Muscle of leg (tissue), 3 donors: ENCODE measurements at regions not wholly inside any gene's neighbourhood (a gene's known extent, or its start where the extent isn't known, plus 50 kb on each side); places are given as distances from the start of the nearest gene placed in this dataset.
A peak's percentile ranks its signal among the peaks of the same experiment; 100 is the strongest.

Experiments
- DNase-seq: peaks from one replicate; pipeline ENCODE4 v3.0.0; 2013
- H3K27ac ChIP-seq: one replicate; pipeline ENCODE4 v1.5.1; 2013; ENCODE audit warnings: mild to moderate bottlenecking, low read length, control low read depth
- H3K27me3 ChIP-seq: one replicate; pipeline ENCODE4 v1.6.1; 2013; ENCODE audit warnings: low read length; ENCODE audit not compliant: control insufficient read depth, insufficient read depth
- H3K36me3 ChIP-seq: one replicate; pipeline ENCODE4 v1.6.1; 2013; ENCODE audit warnings: low read length; ENCODE audit not compliant: control insufficient read depth, insufficient read depth
- H3K4me1 ChIP-seq: one replicate; pipeline ENCODE4 v1.6.1; 2013; ENCODE audit warnings: low read length; ENCODE audit not compliant: control insufficient read depth, insufficient read depth
- H3K4me3 ChIP-seq: one replicate; pipeline ENCODE4 v1.5.1; 2013; ENCODE audit warnings: low read length, control low read depth
- H3K9me3 ChIP-seq: replicated peaks from 2 replicates; pipeline ENCODE4 v1.6.1; 2013; ENCODE audit warnings: low read depth, low read length; ENCODE audit not compliant: control insufficient read depth
- WGBS: methylation state at CpG from one replicate; pipeline ENCODE4 v1.1.5; 2013; ENCODE audit warnings: missing lambda C conversion rate; ENCODE audit not compliant: insufficient coverage; 5-methylcytosine and 5-hydroxymethylcytosine counted together

- 49% methylated on average over 2 of the region's 2 CpGs for WGBS
- Histone ChIP-seq H3K27ac (no peak overlapping the region), H3K36me3 (no peaks in the 10 kb centered on the region)
Observed at GRCh38 chr13:106433066-106433465, 102.4 kb downstream of the EFNB2 start.

GRCh38 chr13:106432636-106433035 is 102.8 kb downstream of the EFNB2 start:
- Histone ChIP-seq H3K4me1 (no peaks in the 10 kb centered on the region), H3K4me3 (no peak overlapping the region), H3K27ac (no peak overlapping the region), H3K27me3 (no peaks in the 10 kb centered on the region), H3K36me3 (no peaks in the 10 kb centered on the region), H3K9me3 (no peaks in the 10 kb centered on the region)
- no peak for DNase-seq
- no CpG with 5 or more reads among the region's 3 CpGs for WGBS

More at GRCh38 chr13:106433066-106433465, 102.4 kb downstream of the EFNB2 start:
- Histone ChIP-seq H3K4me3 (no peak overlapping the region), H3K9me3 (no peaks in the 10 kb centered on the region), H3K27me3 (no peaks in the 10 kb centered on the region), H3K4me1 (no peaks in the 10 kb centered on the region)
- DNase-seq = no peak

- no peak for DNase-seq
- Histone ChIP-seq H3K9me3 (no peaks in the 10 kb centered on the region), H3K4me1 (no peaks in the 10 kb centered on the region), H3K4me3 (no peak overlapping the region), H3K36me3 (no peaks in the 10 kb centered on the region), H3K27ac (no peak overlapping the region), H3K27me3 (no peaks in the 10 kb centered on the region)
- no CpG with 5 or more reads among the region's 4 CpGs for WGBS
Observed at GRCh38 chr13:106426909-106427308, 108.6 kb downstream of the EFNB2 start.

- Histone ChIP-seq H3K36me3 (no peaks in the 10 kb centered on the region), H3K27ac (no peak overlapping the region), H3K4me1 (no peaks in the 10 kb centered on the region), H3K27me3 (no peaks in the 10 kb centered on the region), H3K4me3 (no peak overlapping the region), H3K9me3 (no peaks in the 10 kb centered on the region)
- 86% methylated on average over 13 of the region's 17 CpGs for WGBS
- DNase-seq = no peak
Observed at GRCh38 chr13:106425661-106426060, 109.8 kb downstream of the EFNB2 start.

- WGBS = no CpG with 5 or more reads among the region's 1 CpG
- Histone ChIP-seq H3K4me1 (no peaks in the 10 kb centered on the region), H3K27ac (no peak overlapping the region), H3K4me3 (no peak overlapping the region), H3K9me3 (no peaks in the 10 kb centered on the region), H3K36me3 (no peaks in the 10 kb centered on the region), H3K27me3 (no peaks in the 10 kb centered on the region)
- no peak for DNase-seq
Observed at GRCh38 chr13:106424805-106425204, 110.7 kb downstream of the EFNB2 start.

- Histone ChIP-seq H3K9me3 (no peaks in the 10 kb centered on the region), H3K36me3 (no peaks in the 10 kb centered on the region), H3K27ac (no peak overlapping the region), H3K27me3 (no peaks in the 10 kb centered on the region), H3K4me1 (no peaks in the 10 kb centered on the region), H3K4me3 (no peak overlapping the region)
- WGBS = no CpG with 5 or more reads among the region's 7 CpGs
- DNase-seq = no peak
Observed at GRCh38 chr13:106423530-106423929, 111.9 kb downstream of the EFNB2 start.

- H3K36me3 ChIP-seq = no peaks in the 10 kb centered on the region
- no peak overlapping the region for H3K4me3 ChIP-seq
- DNase-seq = peak; percentile 31
- no peak overlapping the region for H3K27ac ChIP-seq
- no peaks in the 10 kb centered on the region for H3K9me3 ChIP-seq
- no peaks in the 10 kb centered on the region for H3K27me3 ChIP-seq
- H3K4me1 ChIP-seq = no peaks in the 10 kb centered on the region
- no CpG with 5 or more reads among the region's 4 CpGs for WGBS
Observed at GRCh38 chr13:106418556-106418955, 116.9 kb downstream of the EFNB2 start.

- no peaks in the 10 kb centered on the region for H3K9me3 ChIP-seq
- no peak overlapping the region for H3K27ac ChIP-seq
- H3K4me3 ChIP-seq = peak overlapping the region; percentile 6
- 15% methylated on average over 11 of the region's 16 CpGs for WGBS
- no peaks in the 10 kb centered on the region for H3K27me3 ChIP-seq
- peak; percentile 32 for DNase-seq
- H3K4me1 ChIP-seq = no peaks in the 10 kb centered on the region
- no peaks in the 10 kb centered on the region for H3K36me3 ChIP-seq
Observed at GRCh38 chr13:106417467-106418110, 117.9 kb downstream of the EFNB2 start.

GRCh38 chr13:106416645-106417044 is 118.8 kb downstream of the EFNB2 start:
- H3K4me3 ChIP-seq = no peak overlapping the region
- no peaks in the 10 kb centered on the region for H3K27me3 ChIP-seq
- H3K4me1 ChIP-seq = no peaks in the 10 kb centered on the region
- no peaks in the 10 kb centered on the region for H3K36me3 ChIP-seq
- no peaks in the 10 kb centered on the region for H3K9me3 ChIP-seq
- DNase-seq = no peak
- H3K27ac ChIP-seq = no peak overlapping the region
- WGBS = 82% methylated on average over 2 of the region's 3 CpGs

GRCh38 chr13:106415971-106416370 is 119.5 kb downstream of the EFNB2 start:
- no CpG with 5 or more reads among the region's 1 CpG for WGBS

GRCh38 chr13:106415442-106415841 is 120.0 kb downstream of the EFNB2 start:
- peak; percentile 62 for DNase-seq
- H3K4me3 ChIP-seq = no peak overlapping the region
- H3K36me3 ChIP-seq = no peaks in the 10 kb centered on the region
- no CpG with 5 or more reads among the region's 4 CpGs for WGBS
- H3K9me3 ChIP-seq = no peaks in the 10 kb centered on the region
- H3K27ac ChIP-seq = no peak overlapping the region
- no peaks in the 10 kb centered on the region for H3K4me1 ChIP-seq
- no peaks in the 10 kb centered on the region for H3K27me3 ChIP-seq

More at GRCh38 chr13:106415971-106416370, 119.5 kb downstream of the EFNB2 start:
- Histone ChIP-seq H3K9me3 (no peaks in the 10 kb centered on the region), H3K27ac (no peak overlapping the region), H3K27me3 (no peaks in the 10 kb centered on the region), H3K36me3 (no peaks in the 10 kb centered on the region), H3K4me3 (no peak overlapping the region), H3K4me1 (no peaks in the 10 kb centered on the region)
- DNase-seq = no peak
